Colonic mucosa (tissue), 4 donors: ENCODE measurements at regions not wholly inside any gene's neighbourhood (a gene's known extent, or its start where the extent isn't known, plus 50 kb on each side); places are given as distances from the start of the nearest gene placed in this dataset.

Experiments
- DNase-seq: peaks from one replicate; pipeline ENCODE4 v3.0.0-alpha.2; 2020
- H3K27ac ChIP-seq: fragments of 200-600 bp; one replicate; pipeline ENCODE4 v1.8.0; 2021
- H3K27me3 ChIP-seq: fragments of 200-600 bp; one replicate; pipeline ENCODE4 v1.8.0; 2021
- H3K36me3 ChIP-seq: fragments of 200-600 bp; one replicate; pipeline ENCODE4 v1.8.0; 2021
- H3K4me1 ChIP-seq: fragments of 200-600 bp; one replicate; pipeline ENCODE4 v1.8.0; 2021; ENCODE audit warnings: mild to moderate bottlenecking
- H3K4me3 ChIP-seq: fragments of 200-600 bp; one replicate; pipeline ENCODE4 v1.8.0; 2021
- H3K9ac ChIP-seq, 2 donors: one replicate each; pipeline ENCODE4 v1.7.0; 2013; ENCODE audit warnings: control low read depth in 2 of 2, low read depth in 2 of 2, low read length in 2 of 2
- H3K9me3 ChIP-seq: fragments of 200-600 bp; one replicate; pipeline ENCODE4 v1.8.0; 2021
- CTCF ChIP-seq: fragments of 200-600 bp; IDR thresholded peaks from one replicate; pipeline ENCODE4 v1.8.0; 2022; ENCODE audit warnings: antibody characterized with exemption, mild to moderate bottlenecking
- intact Hi-C: fragments of 100-400 bp; cut with DNase I; formaldehyde crosslinking; loops from one replicate; pipeline ENCODE4 v1.14.1; 2022
- donor health status: healthy.
- donor health status: DM: no; HTN: no; CAD: no.
- donor health status: DM: no; HTN: no; CAD: no.

DNA sequence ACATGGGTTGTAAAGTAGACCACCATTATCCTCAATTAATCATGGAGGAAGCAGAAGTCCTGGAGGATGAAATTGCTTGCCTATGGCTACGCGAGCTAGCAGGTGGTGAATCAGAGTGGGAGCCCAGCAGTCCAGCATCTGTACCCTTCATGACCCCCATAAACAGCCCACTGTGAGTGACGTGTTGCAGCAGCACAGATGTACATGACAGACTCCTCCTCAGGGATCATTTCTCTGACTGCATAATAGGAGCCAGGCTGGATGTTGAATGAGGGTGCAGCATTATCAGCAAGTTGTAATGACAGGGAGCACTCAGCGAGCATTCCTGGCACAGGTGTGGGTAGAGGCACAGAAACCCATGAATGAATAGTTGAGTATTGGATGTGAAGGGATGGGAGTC, 339.3 kb downstream of the MYCN start:
- Histone ChIP-seq H3K4me3 (no peak overlapping the region), H3K36me3 (no peaks in the 10 kb centered on the region), H3K9me3 (no peaks in the 10 kb centered on the region), H3K27ac (no peak overlapping the region), H3K4me1 (no peaks in the 10 kb centered on the region), H3K27me3 (no peaks in the 10 kb centered on the region), H3K9ac (no peak overlapping the region)
- no peak for TF ChIP-seq CTCF
- intact Hi-C loops, result no loop called here
- no peak for DNase-seq

- Histone ChIP-seq H3K4me3 (no peak overlapping the region), H3K36me3 (no peaks in the 10 kb centered on the region), H3K9me3 (no peaks in the 10 kb centered on the region), H3K9ac (no peak overlapping the region), H3K27ac (no peak overlapping the region), H3K27me3 (no peaks in the 10 kb centered on the region), H3K4me1 (no peaks in the 10 kb centered on the region)
- DNase-seq, result no peak
- TF ChIP-seq CTCF, result no peak
- intact Hi-C loops, result no loop called here
Observed at GRCh38 chr2:16279201-16279570, 338.8 kb downstream of the MYCN start.

DNA sequence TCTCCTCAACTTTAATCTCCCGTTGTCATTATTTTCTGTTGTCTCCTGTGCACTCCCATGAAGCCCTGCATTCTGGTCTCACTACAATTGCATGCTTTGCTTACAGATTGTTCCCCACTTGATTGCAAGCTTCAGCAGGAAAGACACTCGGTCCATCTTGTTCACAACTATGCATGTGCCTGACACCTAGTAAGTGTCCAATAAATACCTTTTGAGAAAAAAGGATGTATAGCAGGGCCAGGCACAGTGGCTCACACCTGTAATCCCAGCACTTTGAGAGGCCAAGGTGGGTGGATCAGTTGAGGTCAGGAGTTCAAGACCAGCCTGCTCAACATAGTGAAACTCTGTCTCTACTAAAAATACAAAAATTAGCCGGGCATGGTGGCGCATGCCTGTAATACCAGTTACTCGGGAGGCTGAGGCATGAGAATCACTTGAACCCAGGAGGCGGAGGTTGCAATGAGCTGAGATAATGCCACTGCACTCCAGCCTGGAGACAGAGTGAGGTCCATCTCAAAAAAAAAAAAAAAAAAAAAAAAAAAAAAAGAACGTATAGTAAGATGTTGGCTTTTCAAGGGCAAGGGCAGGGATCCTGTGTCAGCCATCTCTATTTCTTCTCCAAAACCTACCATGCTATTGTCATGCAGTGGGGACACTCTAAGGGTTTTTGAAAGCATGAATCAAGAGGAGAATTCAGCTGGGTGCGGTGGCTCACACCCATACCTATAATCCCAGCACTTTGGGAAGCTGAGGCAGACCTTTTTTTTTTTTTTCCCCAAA, 338.3 kb downstream of the MYCN start:
- Histone ChIP-seq H3K27me3 (no peaks in the 10 kb centered on the region), H3K4me3 (no peak overlapping the region), H3K9me3 (no peaks in the 10 kb centered on the region), H3K27ac (no peak overlapping the region), H3K36me3 (no peaks in the 10 kb centered on the region), H3K4me1 (no peaks in the 10 kb centered on the region), H3K9ac (no peak overlapping the region)
- DNase-seq, result no peak
- no peak for TF ChIP-seq CTCF
- intact Hi-C loops, result no loop called here

DNA sequence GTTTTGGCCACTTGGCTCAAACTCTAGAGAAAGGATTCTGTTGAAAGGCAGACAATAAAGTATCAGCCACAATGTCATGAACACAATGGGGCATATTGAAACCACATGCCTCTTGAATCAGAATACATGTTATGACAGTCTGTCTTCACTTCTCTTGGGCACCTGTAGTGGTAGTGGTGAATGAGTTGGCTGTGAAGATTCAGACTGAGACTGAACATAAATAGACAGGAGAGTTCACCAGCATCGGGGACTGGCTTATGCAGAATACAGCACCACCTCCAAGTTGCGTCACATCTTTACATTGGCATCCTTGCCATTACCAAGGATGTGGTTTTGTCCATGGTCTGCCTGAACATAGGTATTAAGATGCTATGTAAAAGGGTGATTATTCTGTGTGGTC, 336.8 kb downstream of the MYCN start:
- H3K9me3 ChIP-seq, result no peaks in the 10 kb centered on the region
- intact Hi-C loops, result no loop called here
- no peak overlapping the region for H3K4me3 ChIP-seq
- no peaks in the 10 kb centered on the region for H3K36me3 ChIP-seq
- H3K4me1 ChIP-seq, result no peaks in the 10 kb centered on the region
- H3K27me3 ChIP-seq, result no peaks in the 10 kb centered on the region
- H3K27ac ChIP-seq, result no peak overlapping the region
- no peak for DNase-seq
- TF ChIP-seq CTCF, result no peak
- no peak overlapping the region for H3K9ac ChIP-seq

- no peaks in the 10 kb centered on the region for H3K36me3 ChIP-seq
- H3K27ac ChIP-seq, result no peak overlapping the region
- no peak overlapping the region for H3K9ac ChIP-seq
- H3K27me3 ChIP-seq, result no peaks in the 10 kb centered on the region
- no peak for TF ChIP-seq CTCF
- H3K4me1 ChIP-seq, result no peaks in the 10 kb centered on the region
- intact Hi-C loops, result no loop called here
- no peaks in the 10 kb centered on the region for H3K9me3 ChIP-seq
- H3K4me3 ChIP-seq, result no peak overlapping the region
- DNase-seq, result no peak
Observed at GRCh38 chr2:16275661-16276060, 335.3 kb downstream of the MYCN start.
